Hepatocyte (in vitro differentiated cells): ENCODE measurements at regions not wholly inside any gene's neighbourhood (a gene's known extent, or its start where the extent isn't known, plus 50 kb on each side); places are given as distances from the start of the nearest gene placed in this dataset.

Experiments used
- CTCF ChIP-seq: fragments of 200-600 bp; sonication (generic); IDR thresholded peaks from 2 replicates; pipeline ENCODE4 v1.5.1; 2016; ENCODE audit warnings: antibody characterized with exemption, mild to moderate bottlenecking; ENCODE audit not compliant: poor library complexity
- EZH2 ChIP-seq: fragments of 200-600 bp; sonication (generic); IDR thresholded peaks from 2 replicates; pipeline ENCODE4 v1.6.1; 2016; ENCODE audit warnings: antibody characterized with exemption, mild to moderate bottlenecking, borderline replicate concordance
- EZH2phosphoT487 ChIP-seq: fragments of 200-600 bp; sonication (generic); IDR thresholded peaks from one replicate; pipeline ENCODE4 v1.6.1; 2018; ENCODE audit warnings: antibody characterized with exemption, mild to moderate bottlenecking, low read depth, moderate library complexity; ENCODE audit not compliant: unreplicated experiment, severe bottlenecking

- peak; percentile 23 for TF ChIP-seq CTCF
- TF ChIP-seq EZH2 = no peak
- TF ChIP-seq EZH2phosphoT487 = no peak
Measured at GRCh38 chr22:49433717-49434611, 393.7 kb downstream of the BRD1 start.
